ENCODE measurements at regions not wholly inside any gene's neighbourhood (a gene's known extent, or its start where the extent isn't known, plus 50 kb on each side); places are given as distances from the start of the nearest gene placed in this dataset.

GRCh38 chr2:66748939-66749338 is 314.0 kb downstream of the MEIS1 start:
- Histone ChIP-seq H3K36me3 (ENCODE audit: control insufficient read depth, insufficient read depth, low read length) (no peaks in the 10 kb centered on the region), H3K4ac (ENCODE audit: low read depth, low read length) (no peak overlapping the region), H2AK9ac (replicated peaks; ENCODE audit: low read depth, low read length, poor library complexity) (no peak overlapping the region), H3K4me3 (ENCODE audit: insufficient read depth, low read depth, low read length) (no peak overlapping the region), H2AK5ac (ENCODE audit: low read depth, low read length) (no peak overlapping the region), H2AFZ (replicated peaks; ENCODE audit: low read length, poor library complexity) (no peak overlapping the region), H3K9ac (ENCODE audit: low read depth, low read length) (no peak overlapping the region), H3K56ac (ENCODE audit: extremely low read depth, insufficient read depth, low read length) (no peak overlapping the region), H4K20me1 (ENCODE audit: insufficient read depth, low read length) (no peaks in the 10 kb centered on the region), H3K9me1 (ENCODE audit: insufficient read depth, low read length) (no peaks in the 10 kb centered on the region), H3K79me1 (ENCODE audit: low read depth in 1 of 2, low read length in 2 of 2) (no peaks in the 10 kb centered on the region), H3K14ac (replicated peaks; ENCODE audit: low read depth, low read length) (no peak overlapping the region), H2BK120ac (ENCODE audit: low read depth, low read length) (no peak overlapping the region), H3K4me2 (ENCODE audit: low read depth, low read length) (no peak overlapping the region), H4K91ac (ENCODE audit: insufficient read depth, low read depth, low read length) (no peak overlapping the region), H4K5ac (ENCODE audit: low read depth, low read length) (no peak overlapping the region), H3K27me3 (ENCODE audit: control insufficient read depth, insufficient read depth, low read length) (no peaks in the 10 kb centered on the region), H3K9me3 (ENCODE audit: control insufficient read depth, insufficient read depth, low read length) (no peaks in the 10 kb centered on the region), H2BK15ac (ENCODE audit: low read depth, low read length) (no peak overlapping the region), H3K18ac (ENCODE audit: low read depth, low read length) (no peak overlapping the region), H4K8ac (ENCODE audit: low read depth in 2 of 2, low read length in 2 of 2) (no peak overlapping the region), H3K4me1 (ENCODE audit: control insufficient read depth, insufficient read depth, low read length) (no peaks in the 10 kb centered on the region; the same call in 1 of the 2 replicates), H3K27ac (ENCODE audit: insufficient read depth, low read length) (no peak overlapping the region), H2BK20ac (ENCODE audit: low read depth, low read length) (no peak overlapping the region), H2BK5ac (ENCODE audit: low read depth, low read length, poor library complexity, severe bottlenecking) (no peak overlapping the region), H3K23ac (ENCODE audit: low read depth, low read length) (no peak overlapping the region)
- intact Hi-C loops (cut with micrococcal nuclease), result no loop called here
- no peak for TF ChIP-seq SMC3 (IDR thresholded peaks at IDR 0.05; ENCODE audit: low read depth, low read length)
- no peak for TF ChIP-seq RCOR1 (IDR thresholded peaks at IDR 0.05; ENCODE audit: insufficient replicate concordance, low read length)
- TF ChIP-seq MAFK (IDR thresholded peaks at IDR 0.05; ENCODE audit: low read depth, low read length), result no peak
- no peak for TF ChIP-seq BHLHE40 (IDR thresholded peaks at IDR 0.05; ENCODE audit: low read depth, low read length)
- TF ChIP-seq, protein P1, sequence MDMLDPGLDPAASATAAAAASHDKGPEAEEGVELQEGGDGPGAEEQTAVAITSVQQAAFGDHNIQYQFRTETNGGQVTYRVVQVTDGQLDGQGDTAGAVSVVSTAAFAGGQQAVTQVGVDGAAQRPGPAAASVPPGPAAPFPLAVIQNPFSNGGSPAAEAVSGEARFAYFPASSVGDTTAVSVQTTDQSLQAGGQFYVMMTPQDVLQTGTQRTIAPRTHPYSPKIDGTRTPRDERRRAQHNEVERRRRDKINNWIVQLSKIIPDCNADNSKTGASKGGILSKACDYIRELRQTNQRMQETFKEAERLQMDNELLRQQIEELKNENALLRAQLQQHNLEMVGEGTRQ (IDR thresholded peaks at IDR 0.05; ENCODE audit: low read depth, low read length), result no peak
- TF ChIP-seq RAD21 (IDR thresholded peaks at IDR 0.05; ENCODE audit: low read length), result no peak
- TF ChIP-seq CHD1 (IDR thresholded peaks at IDR 0.05; ENCODE audit: low read depth, low read length), result no peak
- no peak for TF ChIP-seq ELK1 (IDR thresholded peaks at IDR 0.05; ENCODE audit: borderline replicate concordance, low read depth, low read length)
- no peak for TF ChIP-seq MXI1 (IDR thresholded peaks at IDR 0.05; ENCODE audit: borderline replicate concordance, low read depth, low read length)
- TF ChIP-seq MAZ (IDR thresholded peaks at IDR 0.05; ENCODE audit: borderline replicate concordance, low read depth, low read length), result no peak
- TF ChIP-seq CEBPB (IDR thresholded peaks at IDR 0.05; ENCODE audit: low read depth, low read length), result no peak
- no peak for TF ChIP-seq CTCF (conservative IDR thresholded peaks at IDR 0.05; ENCODE audit: low read depth, low read length)
- no peak for TF ChIP-seq FOS (IDR thresholded peaks at IDR 0.05; ENCODE audit: low read depth, low read length)
- TF ChIP-seq POLR2A (IDR thresholded peaks at IDR 0.05; ENCODE audit: low read depth, low read length), result no peak
- TF ChIP-seq RFX5 (IDR thresholded peaks at IDR 0.05; ENCODE audit: low read depth, low read length), result no peak
- TF ChIP-seq NFE2L2 (IDR thresholded peaks at IDR 0.05; ENCODE audit: low read depth, low read length), result no peak
- WGBS, 2 experiments (ENCODE audit: extremely low coverage in 2 of 2, insufficient read length in 1 of 2), result no CpG with 5 or more reads among the region's 3 CpGs
- in situ Hi-C loops (cut with MboI; ENCODE audit: low sequenced_read_pairs), result no loop called here
- BruUV-seq (replicated peaks), result no TSS peak
- POLR2A ChIA-PET (ENCODE audit: unreplicated experiment), result no interaction called here
- CTCF ChIA-PET, result no interaction called here
- dilution Hi-C loops (cut with HindIII; ENCODE audit: low sequenced_read_pairs, unreplicated experiment), result no loop called here
- DNase-seq (no peak), ATAC-seq (ENCODE audit: low read depth) (no peak)

All from IMR-90 (cell line).